Neural progenitor cell (in vitro differentiated cells): ENCODE measurements at regions not wholly inside any gene's neighbourhood (a gene's known extent, or its start where the extent isn't known, plus 50 kb on each side); places are given as distances from the start of the nearest gene placed in this dataset.

Experiments used
- CTCF ChIP-seq: fragments of 200-600 bp; sonication (generic); IDR thresholded peaks from 2 replicates; pipeline ENCODE4 v1.5.1; 2017; ENCODE audit warnings: antibody characterized with exemption, mild to moderate bottlenecking
- EZH2 ChIP-seq: fragments of 200-600 bp; sonication (generic); IDR thresholded peaks from 2 replicates; pipeline ENCODE4 v1.6.1; 2017; ENCODE audit warnings: antibody characterized with exemption, mild to moderate bottlenecking, moderate library complexity

GRCh38 chr7:136479922-136480321, 388.5 kb upstream of the CHRM2 start:
- TF ChIP-seq CTCF (no peak), EZH2 (no peak)
